ENCODE measurements at regions not wholly inside any gene's neighbourhood (a gene's known extent, or its start where the extent isn't known, plus 50 kb on each side); places are given as distances from the start of the nearest gene placed in this dataset.

GRCh38 chr10:84825330-84825729, 496.9 kb downstream of the CCSER2 start:
- H3K4me3 ChIP-seq (ENCODE audit: low read length in 3 of 3): no peak overlapping the region
- no peak for TF ChIP-seq CTCF (IDR thresholded peaks at IDR 0.05; ENCODE audit: borderline replicate concordance, extremely low read depth, insufficient read depth)
- H3K4me1 ChIP-seq (ENCODE audit: control insufficient read depth in 2 of 3, insufficient read depth in 2 of 3, low read depth in 1 of 3, low read length in 3 of 3): no peaks in the 10 kb centered on the region
- no peaks in the 10 kb centered on the region for H3K27me3 ChIP-seq (ENCODE audit: control insufficient read depth, insufficient read depth, low read length)
- no peak overlapping the region for H3K27ac ChIP-seq (ENCODE audit: low read depth in 2 of 2, low read length in 2 of 2)
- H3K9me3 ChIP-seq (ENCODE audit: control insufficient read depth in 2 of 3, insufficient read depth in 1 of 3, low read length in 3 of 3): no peaks in the 10 kb centered on the region
- DNase-seq (no peak), FAIRE-seq (no peak)
- intact Hi-C loops (cut with DNase I): no loop called here
- no peaks in the 10 kb centered on the region for H3K36me3 ChIP-seq (ENCODE audit: control insufficient read depth in 2 of 3, insufficient read depth in 3 of 3, low read length in 3 of 3)
- H3K9ac ChIP-seq (ENCODE audit: low read length in 3 of 3): no peak overlapping the region

GRCh38 chr10:84826704-84827103, 498.3 kb downstream of the CCSER2 start:
- Histone ChIP-seq H3K9me3 (ENCODE audit: control insufficient read depth in 2 of 3, insufficient read depth in 1 of 3, low read length in 3 of 3) (no peaks in the 10 kb centered on the region), H3K4me3 (ENCODE audit: low read length in 3 of 3) (no peak overlapping the region), H3K36me3 (ENCODE audit: control insufficient read depth in 2 of 3, insufficient read depth in 3 of 3, low read length in 3 of 3) (no peaks in the 10 kb centered on the region), H3K4me1 (ENCODE audit: control insufficient read depth in 2 of 3, insufficient read depth in 2 of 3, low read depth in 1 of 3, low read length in 3 of 3) (no peaks in the 10 kb centered on the region), H3K27ac (ENCODE audit: low read depth in 2 of 2, low read length in 2 of 2) (no peak overlapping the region), H3K9ac (ENCODE audit: low read length in 3 of 3) (no peak overlapping the region), H3K27me3 (ENCODE audit: control insufficient read depth, insufficient read depth, low read length) (no peaks in the 10 kb centered on the region)
- FAIRE-seq (no peak), DNase-seq (no peak)
- no peak for TF ChIP-seq CTCF (IDR thresholded peaks at IDR 0.05; ENCODE audit: borderline replicate concordance, extremely low read depth, insufficient read depth)
- intact Hi-C loops (cut with DNase I): no loop called here

- no peak for TF ChIP-seq CTCF (IDR thresholded peaks at IDR 0.05; ENCODE audit: borderline replicate concordance, extremely low read depth, insufficient read depth)
Observed at GRCh38 chr10:84829131-84829530, 500.7 kb downstream of the CCSER2 start.

More at GRCh38 chr10:84829131-84829530, 500.7 kb downstream of the CCSER2 start:
- H3K9ac ChIP-seq (ENCODE audit: low read length in 3 of 3): no peak overlapping the region
- intact Hi-C loops (cut with DNase I): no loop called here
- H3K36me3 ChIP-seq (ENCODE audit: control insufficient read depth in 2 of 3, insufficient read depth in 3 of 3, low read length in 3 of 3): no peaks in the 10 kb centered on the region
- DNase-seq (no peak), FAIRE-seq (no peak)
- no peak overlapping the region for H3K27ac ChIP-seq (ENCODE audit: low read depth in 2 of 2, low read length in 2 of 2)
- no peaks in the 10 kb centered on the region for H3K4me1 ChIP-seq (ENCODE audit: control insufficient read depth in 2 of 3, insufficient read depth in 2 of 3, low read depth in 1 of 3, low read length in 3 of 3)
- no peak overlapping the region for H3K4me3 ChIP-seq (ENCODE audit: low read length in 3 of 3)
- H3K27me3 ChIP-seq (ENCODE audit: control insufficient read depth, insufficient read depth, low read length): no peaks in the 10 kb centered on the region
- H3K9me3 ChIP-seq (ENCODE audit: control insufficient read depth in 2 of 3, insufficient read depth in 1 of 3, low read length in 3 of 3): no peaks in the 10 kb centered on the region

Data from kidney (tissue), 13 donors.